ENCODE measurements at regions not wholly inside any gene's neighbourhood (a gene's known extent, or its start where the extent isn't known, plus 50 kb on each side); places are given as distances from the start of the nearest gene placed in this dataset.

GRCh38 chr18:39711701-39712100 is 2146.1 kb upstream of the CELF4 start:
- H3K4me1 ChIP-seq (ENCODE audit: low read length) = no peaks in the 10 kb centered on the region
- no peaks in the 10 kb centered on the region for H3K27me3 ChIP-seq (ENCODE audit: low read length)
- no peak overlapping the region for H3K4me3 ChIP-seq (ENCODE audit: low read length)
- H3K4me2 ChIP-seq (ENCODE audit: low read depth, low read length, poor library complexity, severe bottlenecking) = no peak overlapping the region
- H2AFZ ChIP-seq (ENCODE audit: low read length) = no peak overlapping the region
- H4K20me1 ChIP-seq (ENCODE audit: insufficient read depth, low read depth, low read length) = no peaks in the 10 kb centered on the region
- no peak overlapping the region for H3K9ac ChIP-seq (ENCODE audit: low read length)
- H3K27ac ChIP-seq (ENCODE audit: low read length) = no peak overlapping the region
- H3K9me3 ChIP-seq (ENCODE audit: low read length) = peaks cover 21% of the 10 kb centered on the region
- H3K36me3 ChIP-seq (ENCODE audit: insufficient read depth, low read length) = no peaks in the 10 kb centered on the region
- no peaks in the 10 kb centered on the region for H3K9me2 ChIP-seq (replicated peaks; ENCODE audit: insufficient read depth, low read length)
- no peak for DNase-seq
- H3K79me2 ChIP-seq (ENCODE audit: low read length) = no peaks in the 10 kb centered on the region

- H3K79me2 ChIP-seq (ENCODE audit: low read length) = no peaks in the 10 kb centered on the region
- no peaks in the 10 kb centered on the region for H3K9me2 ChIP-seq (replicated peaks; ENCODE audit: insufficient read depth, low read length)
- no peaks in the 10 kb centered on the region for H3K27me3 ChIP-seq (ENCODE audit: low read length)
- no peak for DNase-seq
- no peaks in the 10 kb centered on the region for H3K36me3 ChIP-seq (ENCODE audit: insufficient read depth, low read length)
- peaks cover 18% of the 10 kb centered on the region for H3K9me3 ChIP-seq (ENCODE audit: low read length)
- H3K27ac ChIP-seq (ENCODE audit: low read length) = no peak overlapping the region
- H3K4me3 ChIP-seq (ENCODE audit: low read length) = no peak overlapping the region
- no peak overlapping the region for H3K9ac ChIP-seq (ENCODE audit: low read length)
- no peaks in the 10 kb centered on the region for H4K20me1 ChIP-seq (ENCODE audit: insufficient read depth, low read depth, low read length)
- no peak overlapping the region for H2AFZ ChIP-seq (ENCODE audit: low read length)
- no peak overlapping the region for H3K4me2 ChIP-seq (ENCODE audit: low read depth, low read length, poor library complexity, severe bottlenecking)
- no peaks in the 10 kb centered on the region for H3K4me1 ChIP-seq (ENCODE audit: low read length)
Measured at GRCh38 chr18:39705362-39705761, 2139.8 kb upstream of the CELF4 start.

- Histone ChIP-seq H3K79me2 (ENCODE audit: low read length) (no peaks in the 10 kb centered on the region), H3K4me2 (ENCODE audit: low read depth, low read length, poor library complexity, severe bottlenecking) (no peak overlapping the region), H3K27me3 (ENCODE audit: low read length) (no peaks in the 10 kb centered on the region), H3K9me3 (ENCODE audit: low read length) (peaks cover 12% of the 10 kb centered on the region), H3K27ac (ENCODE audit: low read length) (no peak overlapping the region), H3K4me1 (ENCODE audit: low read length) (no peaks in the 10 kb centered on the region), H2AFZ (ENCODE audit: low read length) (no peak overlapping the region), H4K20me1 (ENCODE audit: insufficient read depth, low read depth, low read length) (no peaks in the 10 kb centered on the region), H3K36me3 (ENCODE audit: insufficient read depth, low read length) (no peaks in the 10 kb centered on the region), H3K4me3 (ENCODE audit: low read length) (no peak overlapping the region), H3K9ac (ENCODE audit: low read length) (no peak overlapping the region), H3K9me2 (replicated peaks; ENCODE audit: insufficient read depth, low read length) (no peaks in the 10 kb centered on the region)
- no peak for DNase-seq
Measured at GRCh38 chr18:39702888-39703287, 2137.3 kb upstream of the CELF4 start.

- Histone ChIP-seq H3K27me3 (ENCODE audit: low read length) (no peaks in the 10 kb centered on the region), H3K4me3 (ENCODE audit: low read length) (no peak overlapping the region), H3K36me3 (ENCODE audit: insufficient read depth, low read length) (no peaks in the 10 kb centered on the region), H2AFZ (ENCODE audit: low read length) (no peak overlapping the region), H3K9ac (ENCODE audit: low read length) (no peak overlapping the region), H3K27ac (ENCODE audit: low read length) (no peak overlapping the region), H3K4me2 (ENCODE audit: low read depth, low read length, poor library complexity, severe bottlenecking) (no peak overlapping the region), H3K9me3 (ENCODE audit: low read length) (peaks cover 14% of the 10 kb centered on the region), H3K79me2 (ENCODE audit: low read length) (no peaks in the 10 kb centered on the region), H3K9me2 (replicated peaks; ENCODE audit: insufficient read depth, low read length) (no peaks in the 10 kb centered on the region), H4K20me1 (ENCODE audit: insufficient read depth, low read depth, low read length) (no peaks in the 10 kb centered on the region), H3K4me1 (ENCODE audit: low read length) (no peaks in the 10 kb centered on the region)
- no peak for DNase-seq
Measured at GRCh38 chr18:39701839-39702238, 2136.2 kb upstream of the CELF4 start.

GRCh38 chr18:39701055-39701783 is 2135.6 kb upstream of the CELF4 start:
- no peak overlapping the region for H3K9ac ChIP-seq (ENCODE audit: low read length)
- no peak for DNase-seq
- no peak overlapping the region for H3K27ac ChIP-seq (ENCODE audit: low read length)
- no peaks in the 10 kb centered on the region for H4K20me1 ChIP-seq (ENCODE audit: insufficient read depth, low read depth, low read length)
- no peaks in the 10 kb centered on the region for H3K79me2 ChIP-seq (ENCODE audit: low read length)
- no peak overlapping the region for H3K4me3 ChIP-seq (ENCODE audit: low read length)
- no peaks in the 10 kb centered on the region for H3K4me1 ChIP-seq (ENCODE audit: low read length)
- no peaks in the 10 kb centered on the region for H3K27me3 ChIP-seq (ENCODE audit: low read length)
- H3K9me3 ChIP-seq (ENCODE audit: low read length) = peaks cover 14% of the 10 kb centered on the region
- no peaks in the 10 kb centered on the region for H3K36me3 ChIP-seq (ENCODE audit: insufficient read depth, low read length)
- no peak overlapping the region for H2AFZ ChIP-seq (ENCODE audit: low read length)
- H3K9me2 ChIP-seq (replicated peaks; ENCODE audit: insufficient read depth, low read length) = no peaks in the 10 kb centered on the region
- no peak overlapping the region for H3K4me2 ChIP-seq (ENCODE audit: low read depth, low read length, poor library complexity, severe bottlenecking)

GRCh38 chr18:39699340-39699964 is 2133.9 kb upstream of the CELF4 start:
- no peak overlapping the region for H2AFZ ChIP-seq (ENCODE audit: low read length)
- H3K36me3 ChIP-seq (ENCODE audit: insufficient read depth, low read length) = no peaks in the 10 kb centered on the region
- H3K9ac ChIP-seq (ENCODE audit: low read length) = no peak overlapping the region
- H3K4me2 ChIP-seq (ENCODE audit: low read depth, low read length, poor library complexity, severe bottlenecking) = no peak overlapping the region
- no peak overlapping the region for H3K4me3 ChIP-seq (ENCODE audit: low read length)
- no peaks in the 10 kb centered on the region for H3K79me2 ChIP-seq (ENCODE audit: low read length)
- no peaks in the 10 kb centered on the region for H3K4me1 ChIP-seq (ENCODE audit: low read length)
- DNase-seq = no peak
- H3K27ac ChIP-seq (ENCODE audit: low read length) = no peak overlapping the region
- peaks cover 21% of the 10 kb centered on the region for H3K9me3 ChIP-seq (ENCODE audit: low read length)
- H4K20me1 ChIP-seq (ENCODE audit: insufficient read depth, low read depth, low read length) = no peaks in the 10 kb centered on the region
- no peaks in the 10 kb centered on the region for H3K9me2 ChIP-seq (replicated peaks; ENCODE audit: insufficient read depth, low read length)
- H3K27me3 ChIP-seq (ENCODE audit: low read length) = no peaks in the 10 kb centered on the region

GRCh38 chr18:39698436-39698835 is 2132.8 kb upstream of the CELF4 start:
- no peak for DNase-seq
- H3K36me3 ChIP-seq (ENCODE audit: insufficient read depth, low read length) = no peaks in the 10 kb centered on the region
- no peaks in the 10 kb centered on the region for H3K9me2 ChIP-seq (replicated peaks; ENCODE audit: insufficient read depth, low read length)
- no peak overlapping the region for H3K9ac ChIP-seq (ENCODE audit: low read length)
- no peak overlapping the region for H3K27ac ChIP-seq (ENCODE audit: low read length)
- H3K4me2 ChIP-seq (ENCODE audit: low read depth, low read length, poor library complexity, severe bottlenecking) = no peak overlapping the region
- no peaks in the 10 kb centered on the region for H3K79me2 ChIP-seq (ENCODE audit: low read length)
- no peaks in the 10 kb centered on the region for H3K4me1 ChIP-seq (ENCODE audit: low read length)
- peaks cover 24% of the 10 kb centered on the region for H3K9me3 ChIP-seq (ENCODE audit: low read length)
- no peak overlapping the region for H3K4me3 ChIP-seq (ENCODE audit: low read length)
- H4K20me1 ChIP-seq (ENCODE audit: insufficient read depth, low read depth, low read length) = no peaks in the 10 kb centered on the region
- H2AFZ ChIP-seq (ENCODE audit: low read length) = no peak overlapping the region
- H3K27me3 ChIP-seq (ENCODE audit: low read length) = no peaks in the 10 kb centered on the region

- H3K9me3 ChIP-seq (ENCODE audit: low read length) = peaks cover 28% of the 10 kb centered on the region
- no peak overlapping the region for H3K27ac ChIP-seq (ENCODE audit: low read length)
- no peak overlapping the region for H3K9ac ChIP-seq (ENCODE audit: low read length)
- H3K4me1 ChIP-seq (ENCODE audit: low read length) = no peaks in the 10 kb centered on the region
- no peak for DNase-seq
- no peak overlapping the region for H3K4me3 ChIP-seq (ENCODE audit: low read length)
- H2AFZ ChIP-seq (ENCODE audit: low read length) = no peak overlapping the region
- no peaks in the 10 kb centered on the region for H3K79me2 ChIP-seq (ENCODE audit: low read length)
- H3K27me3 ChIP-seq (ENCODE audit: low read length) = no peaks in the 10 kb centered on the region
- H3K4me2 ChIP-seq (ENCODE audit: low read depth, low read length, poor library complexity, severe bottlenecking) = no peak overlapping the region
- H4K20me1 ChIP-seq (ENCODE audit: insufficient read depth, low read depth, low read length) = no peaks in the 10 kb centered on the region
- H3K9me2 ChIP-seq (replicated peaks; ENCODE audit: insufficient read depth, low read length) = no peaks in the 10 kb centered on the region
- H3K36me3 ChIP-seq (ENCODE audit: insufficient read depth, low read length) = no peaks in the 10 kb centered on the region
Measured at GRCh38 chr18:39693359-39693758, 2127.8 kb upstream of the CELF4 start.

All from Karpas-422 (cell line).